Caco-2 (cell line): ENCODE measurements at regions not wholly inside any gene's neighbourhood (a gene's known extent, or its start where the extent isn't known, plus 50 kb on each side); places are given as distances from the start of the nearest gene placed in this dataset.

Experiments used
- BruUV-seq: library from RNA; stranded (reverse); fragments of 400-500 nt; replicated peaks from 2 replicates; lab custom pipeline; 2021; lab: Mats Ljungman, UMichigan
- CTCF ChIA-PET: fragments of 300-600 bp; sonication (Branson Sonifier 250); formaldehyde crosslinking; loops from one replicate; lab custom pipeline; 2022; ENCODE audit warnings: antibody characterized with exemption; lab: Charles Lee
- POLR2A ChIA-PET: fragments of 300-600 bp; sonication (Branson Sonifier 250); formaldehyde crosslinking; loops from one replicate; lab custom pipeline; 2022; ENCODE audit warnings: antibody characterized with exemption; lab: Charles Lee
- DNase-seq, 2 experiments: peaks; one replicate each; pipeline versions ENCODE4 v3.0.0 to v3.0.0-alpha.2; 2020 to 2022
- H3K27me3 ChIP-seq: replicated peaks from 2 replicates; pipeline ENCODE4 v1.6.0; 2011; ENCODE audit warnings: low read length; ENCODE audit not compliant: control insufficient read depth, insufficient read depth
- H3K36me3 ChIP-seq: 2 replicates; pipeline ENCODE4 v1.5.1; 2011; ENCODE audit warnings: low read length; ENCODE audit not compliant: control insufficient read depth, insufficient read depth
- H3K4me1 ChIP-seq: fragments of 250-450 bp; sonication (Bioruptor Pico); 2 replicates; pipeline ENCODE4 v1.5.1; 2020; ENCODE audit warnings: mild to moderate bottlenecking
- H3K4me3 ChIP-seq: 2 replicates; pipeline ENCODE4 v1.5.1; 2011; ENCODE audit warnings: low read depth, mild to moderate bottlenecking, control low read depth, low read length
- H3K9me3 ChIP-seq: fragments of 250-450 bp; sonication (Bioruptor Pico); 2 replicates; pipeline ENCODE4 v1.5.1; 2020; ENCODE audit warnings: mild to moderate bottlenecking, moderate library complexity
- H3K27ac Mint-ChIP-seq: one replicate; pipeline ENCODE4 v1.8.0; 2022; ENCODE audit warnings: mixed read lengths; ENCODE audit not compliant: unreplicated experiment
- H3K27me3 Mint-ChIP-seq: one replicate; pipeline ENCODE4 v1.8.0; 2022; ENCODE audit warnings: mixed read lengths; ENCODE audit not compliant: insufficient read depth, unreplicated experiment
- H3K36me3 Mint-ChIP-seq: one replicate; pipeline ENCODE4 v1.8.0; 2022; ENCODE audit warnings: mild to moderate bottlenecking, mixed read lengths; ENCODE audit not compliant: insufficient read depth, unreplicated experiment
- H3K4me1 Mint-ChIP-seq: one replicate; pipeline ENCODE4 v1.8.0; 2022; ENCODE audit warnings: low read depth, mixed read lengths; ENCODE audit not compliant: unreplicated experiment
- H3K4me3 Mint-ChIP-seq: one replicate; pipeline ENCODE4 v1.8.0; 2022; ENCODE audit warnings: mild to moderate bottlenecking, moderate library complexity, mixed read lengths; ENCODE audit not compliant: unreplicated experiment
- H3K9me3 Mint-ChIP-seq: one replicate; pipeline ENCODE4 v1.8.0; 2022; ENCODE audit warnings: mixed read lengths; ENCODE audit not compliant: unreplicated experiment
- intact Hi-C: fragments of 100-400 bp; cut with micrococcal nuclease; formaldehyde crosslinking; loops from one replicate; pipeline ENCODE4 v1.10.0; 2022; ENCODE audit not compliant: unreplicated experiment
- TF ChIP-seq, protein P1 (sequence below), 2 experiments: fragments of 200-600 bp in 1 of 2; IDR thresholded peaks; 1 replicate in 1 of 2; 2 replicates in 1 of 2; pipeline versions ENCODE4 v1.5.1 to v1.8.0; 2011 to 2022; ENCODE audit warnings: antibody characterized with exemption in 1 of 2, control low read depth in 1 of 2, inconsistent platforms in 1 of 2, low read depth in 1 of 2, low read length in 1 of 2, mild to moderate bottlenecking in 1 of 2, moderate library complexity in 1 of 2; ENCODE audit not compliant: insufficient read depth in 1 of 2, severe bottlenecking in 1 of 2, unreplicated experiment in 1 of 2

DNA sequence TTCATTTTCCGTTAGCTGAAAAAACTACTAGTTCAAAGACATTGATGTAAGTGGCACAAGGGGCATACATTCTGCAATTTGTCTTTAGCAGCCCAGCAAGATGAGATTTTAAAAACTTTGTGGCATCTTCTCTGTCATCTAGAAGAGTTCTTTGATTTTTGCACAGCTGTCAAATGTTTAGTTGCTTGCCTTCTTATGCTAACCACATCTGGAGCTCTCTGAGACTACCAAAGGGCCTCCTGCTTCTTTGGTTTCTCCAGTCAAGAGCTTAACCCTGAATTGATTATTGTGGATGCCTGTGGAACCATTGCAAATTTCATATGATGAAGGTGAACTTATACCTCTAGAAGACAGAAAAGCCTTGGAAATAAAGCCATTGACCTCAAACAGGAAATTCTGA lies 468.7 kb upstream of the RGMA start:
- H3K4me3 ChIP-seq, result no peak overlapping the region
- DNase-seq, result no peak
- TF ChIP-seq, protein P1, sequence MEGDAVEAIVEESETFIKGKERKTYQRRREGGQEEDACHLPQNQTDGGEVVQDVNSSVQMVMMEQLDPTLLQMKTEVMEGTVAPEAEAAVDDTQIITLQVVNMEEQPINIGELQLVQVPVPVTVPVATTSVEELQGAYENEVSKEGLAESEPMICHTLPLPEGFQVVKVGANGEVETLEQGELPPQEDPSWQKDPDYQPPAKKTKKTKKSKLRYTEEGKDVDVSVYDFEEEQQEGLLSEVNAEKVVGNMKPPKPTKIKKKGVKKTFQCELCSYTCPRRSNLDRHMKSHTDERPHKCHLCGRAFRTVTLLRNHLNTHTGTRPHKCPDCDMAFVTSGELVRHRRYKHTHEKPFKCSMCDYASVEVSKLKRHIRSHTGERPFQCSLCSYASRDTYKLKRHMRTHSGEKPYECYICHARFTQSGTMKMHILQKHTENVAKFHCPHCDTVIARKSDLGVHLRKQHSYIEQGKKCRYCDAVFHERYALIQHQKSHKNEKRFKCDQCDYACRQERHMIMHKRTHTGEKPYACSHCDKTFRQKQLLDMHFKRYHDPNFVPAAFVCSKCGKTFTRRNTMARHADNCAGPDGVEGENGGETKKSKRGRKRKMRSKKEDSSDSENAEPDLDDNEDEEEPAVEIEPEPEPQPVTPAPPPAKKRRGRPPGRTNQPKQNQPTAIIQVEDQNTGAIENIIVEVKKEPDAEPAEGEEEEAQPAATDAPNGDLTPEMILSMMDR (IDR thresholded peaks at IDR 0.05; ENCODE audit: insufficient read depth in 1 of 2, low read depth in 1 of 2, low read length in 1 of 2, severe bottlenecking in 1 of 2, unreplicated experiment in 1 of 2), result no peak
- H3K9me3 ChIP-seq, result no peaks in the 10 kb centered on the region
- POLR2A ChIA-PET, result no interaction called here
- H3K9me3 Mint-ChIP-seq, result no peaks in the 10 kb centered on the region
- no TSS peak for BruUV-seq
- H3K36me3 ChIP-seq, result no peaks in the 10 kb centered on the region
- H3K4me3 Mint-ChIP-seq, result no peak overlapping the region
- CTCF ChIA-PET, result no interaction called here
- H3K36me3 Mint-ChIP-seq, result no peaks in the 10 kb centered on the region
- no peak overlapping the region for H3K27ac Mint-ChIP-seq
- H3K27me3 ChIP-seq, result no peaks in the 10 kb centered on the region
- peaks cover 8% of the 10 kb centered on the region for H3K27me3 Mint-ChIP-seq
- no peaks in the 10 kb centered on the region for H3K4me1 Mint-ChIP-seq
- H3K4me1 ChIP-seq, result no peaks in the 10 kb centered on the region
- intact Hi-C loops, result no loop called here

DNA sequence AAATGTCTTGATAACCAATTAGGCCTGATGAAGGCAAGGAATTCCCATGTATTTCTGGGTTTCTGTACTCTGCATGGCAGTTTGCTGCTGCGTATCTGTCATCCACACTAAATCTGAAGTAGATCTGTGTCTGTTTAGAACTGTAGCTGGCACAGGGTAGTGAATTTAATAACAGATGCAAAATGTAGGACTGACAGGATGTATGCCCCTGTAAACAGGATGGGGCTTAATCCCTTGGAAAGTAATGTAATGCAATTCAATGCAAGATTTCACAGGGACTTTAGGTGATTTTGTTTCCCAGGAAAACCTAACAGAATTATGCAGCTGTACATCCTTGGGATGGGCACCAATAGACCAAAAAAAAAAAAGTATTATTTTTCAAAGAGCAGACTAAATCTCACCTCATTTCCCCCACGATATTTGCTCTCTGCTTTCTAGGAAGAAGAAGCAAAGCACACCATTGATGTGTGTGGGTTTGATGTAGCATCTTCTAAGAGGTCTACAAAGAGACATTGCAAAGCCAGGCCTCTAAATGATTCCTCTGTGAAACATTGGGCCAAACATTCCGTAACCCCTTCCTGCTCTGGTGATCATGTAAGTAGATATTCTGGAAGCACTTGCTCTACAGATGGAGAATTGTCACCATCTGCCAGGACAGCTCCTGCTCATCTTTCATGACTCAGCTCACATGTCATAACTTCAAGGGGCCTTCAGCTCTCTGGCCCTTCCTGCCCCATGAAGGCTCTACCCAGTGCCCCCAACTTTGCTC lies 464.3 kb upstream of the RGMA start:
- Histone ChIP-seq H3K9me3 (no peaks in the 10 kb centered on the region), H3K4me3 (no peak overlapping the region), H3K27me3 (no peaks in the 10 kb centered on the region), H3K36me3 (no peaks in the 10 kb centered on the region), H3K4me1 (no peaks in the 10 kb centered on the region)
- BruUV-seq, result no TSS peak
- H3K27me3 Mint-ChIP-seq, result peaks cover 2% of the 10 kb centered on the region
- ChIA-PET CTCF (no interaction called here), POLR2A (no interaction called here)
- H3K36me3 Mint-ChIP-seq, result no peaks in the 10 kb centered on the region
- no peak for DNase-seq
- H3K27ac Mint-ChIP-seq, result no peak overlapping the region
- H3K4me3 Mint-ChIP-seq, result no peak overlapping the region
- intact Hi-C loops, result no loop called here
- TF ChIP-seq, protein P1 (IDR thresholded peaks at IDR 0.05; ENCODE audit: insufficient read depth in 1 of 2, low read depth in 1 of 2, low read length in 1 of 2, severe bottlenecking in 1 of 2, unreplicated experiment in 1 of 2), result no peak
- no peaks in the 10 kb centered on the region for H3K4me1 Mint-ChIP-seq
- H3K9me3 Mint-ChIP-seq, result no peaks in the 10 kb centered on the region

DNA sequence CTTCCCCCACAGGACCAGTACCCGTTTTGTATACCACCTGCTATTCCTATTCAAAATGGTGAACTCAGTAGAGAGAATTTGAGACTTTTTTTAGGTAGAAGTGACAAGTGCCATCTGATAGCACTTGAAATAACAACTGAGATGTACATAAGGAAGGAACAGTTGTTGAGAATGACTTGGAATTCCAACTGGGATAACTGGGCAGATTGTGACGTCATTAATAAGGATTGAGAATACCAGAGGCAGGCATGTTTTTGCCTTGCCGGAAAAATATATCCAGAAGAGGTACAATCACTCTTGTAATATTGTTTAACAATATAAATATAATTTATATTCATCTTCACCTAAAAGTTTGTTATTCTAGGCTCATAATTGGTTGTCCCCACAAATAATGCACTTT lies 454.1 kb upstream of the RGMA start:
- no peak for DNase-seq
- Mint-ChIP-seq H3K27me3 (no peaks in the 10 kb centered on the region), H3K9me3 (no peaks in the 10 kb centered on the region), H3K4me1 (no peaks in the 10 kb centered on the region), H3K27ac (no peak overlapping the region), H3K36me3 (no peaks in the 10 kb centered on the region), H3K4me3 (no peak overlapping the region)
- Histone ChIP-seq H3K4me3 (no peak overlapping the region), H3K9me3 (no peaks in the 10 kb centered on the region; the same call in 1 of the 2 replicates), H3K27me3 (no peaks in the 10 kb centered on the region), H3K36me3 (no peaks in the 10 kb centered on the region), H3K4me1 (no peaks in the 10 kb centered on the region)
- BruUV-seq, result no TSS peak
- TF ChIP-seq, protein P1 (IDR thresholded peaks at IDR 0.05; ENCODE audit: insufficient read depth in 1 of 2, low read depth in 1 of 2, low read length in 1 of 2, severe bottlenecking in 1 of 2, unreplicated experiment in 1 of 2), result no peak
- ChIA-PET CTCF (no interaction called here), POLR2A (no interaction called here)
- intact Hi-C loops, result no loop called here
